ENCODE measurements at regions not wholly inside any gene's neighbourhood (a gene's known extent, or its start where the extent isn't known, plus 50 kb on each side); places are given as distances from the start of the nearest gene placed in this dataset.

DNA sequence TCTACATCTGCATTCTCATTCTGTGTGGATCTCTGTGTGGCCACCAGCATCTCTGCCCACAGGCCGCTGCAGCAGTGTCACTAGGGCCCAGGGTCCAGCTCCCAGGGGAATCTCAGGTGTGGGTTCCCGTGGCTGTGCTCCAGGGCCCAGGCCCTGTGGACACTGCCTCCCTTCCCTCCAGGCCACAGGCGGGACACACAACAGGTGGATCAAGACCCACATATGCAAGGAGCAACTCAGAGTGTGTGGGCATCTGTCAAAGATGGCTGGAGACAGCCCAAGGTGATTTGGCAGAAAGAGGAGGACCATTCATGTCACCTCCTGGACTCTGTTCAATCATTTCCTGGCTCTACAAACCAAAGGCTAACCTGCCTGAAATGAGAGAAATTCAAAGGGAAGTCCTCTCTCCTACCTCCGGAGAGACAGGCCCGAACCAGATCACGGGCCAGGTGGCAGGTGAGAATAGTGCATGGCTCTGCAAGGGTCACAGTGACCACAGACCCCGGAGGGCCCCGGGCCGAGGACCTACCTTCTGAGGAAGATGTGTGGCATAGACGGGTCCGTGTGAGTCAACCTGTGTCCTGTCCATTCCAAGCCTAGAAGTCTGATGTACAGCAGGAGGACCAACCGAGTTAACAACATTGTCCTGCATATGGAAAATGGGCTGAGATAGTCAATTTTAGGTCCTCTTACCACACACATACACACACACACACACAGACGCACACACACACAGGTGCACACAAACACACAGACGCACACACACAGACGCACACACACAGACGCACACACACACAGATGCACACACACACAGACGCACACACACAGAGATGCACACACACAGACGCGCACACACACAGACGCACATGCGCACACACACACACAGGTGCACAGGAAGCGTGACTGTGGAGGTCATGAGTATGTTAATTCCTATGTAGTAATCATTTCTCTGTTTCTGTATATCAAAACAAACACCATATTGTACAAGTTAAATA is 1068.5 kb downstream of the BRD1 start:
- TF ChIP-seq, protein P1, sequence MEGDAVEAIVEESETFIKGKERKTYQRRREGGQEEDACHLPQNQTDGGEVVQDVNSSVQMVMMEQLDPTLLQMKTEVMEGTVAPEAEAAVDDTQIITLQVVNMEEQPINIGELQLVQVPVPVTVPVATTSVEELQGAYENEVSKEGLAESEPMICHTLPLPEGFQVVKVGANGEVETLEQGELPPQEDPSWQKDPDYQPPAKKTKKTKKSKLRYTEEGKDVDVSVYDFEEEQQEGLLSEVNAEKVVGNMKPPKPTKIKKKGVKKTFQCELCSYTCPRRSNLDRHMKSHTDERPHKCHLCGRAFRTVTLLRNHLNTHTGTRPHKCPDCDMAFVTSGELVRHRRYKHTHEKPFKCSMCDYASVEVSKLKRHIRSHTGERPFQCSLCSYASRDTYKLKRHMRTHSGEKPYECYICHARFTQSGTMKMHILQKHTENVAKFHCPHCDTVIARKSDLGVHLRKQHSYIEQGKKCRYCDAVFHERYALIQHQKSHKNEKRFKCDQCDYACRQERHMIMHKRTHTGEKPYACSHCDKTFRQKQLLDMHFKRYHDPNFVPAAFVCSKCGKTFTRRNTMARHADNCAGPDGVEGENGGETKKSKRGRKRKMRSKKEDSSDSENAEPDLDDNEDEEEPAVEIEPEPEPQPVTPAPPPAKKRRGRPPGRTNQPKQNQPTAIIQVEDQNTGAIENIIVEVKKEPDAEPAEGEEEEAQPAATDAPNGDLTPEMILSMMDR (IDR thresholded peaks at IDR 0.05 in 8 of 11, conservative IDR thresholded peaks at IDR 0.05 in 3 of 11) = no peak
- TF ChIP-seq POLR2A (IDR thresholded peaks at IDR 0.05) = no peak

Measured in spleen (tissue), 7 donors.